ENCODE measurements at regions not wholly inside any gene's neighbourhood (a gene's known extent, or its start where the extent isn't known, plus 50 kb on each side); places are given as distances from the start of the nearest gene placed in this dataset.
"Not testable (repeated sequence)": the region's sequence is repeated elsewhere in the genome, so short reads cannot be mapped to it uniquely, and the experiment has no call there.

- Mint-ChIP-seq H3K27ac (peak overlapping the region; percentile 88), H3K4me3 (peak overlapping the region; percentile 57), H3K4me1 (peaks cover 56% of the 10 kb centered on the region), H3K36me3 (ENCODE audit: low read depth) (peaks cover 4% of the 10 kb centered on the region), H3K9me3 (peaks cover 4% of the 10 kb centered on the region), H3K27me3 (ENCODE audit: low read depth, poor library complexity) (peaks cover 8% of the 10 kb centered on the region)
- peak; percentile 77 for DNase-seq
- peak; percentile 49 for TF ChIP-seq CTCF (IDR thresholded peaks at IDR 0.05)
These were observed 96.7 kb downstream of the ASB1 start for GRCh38 chr2:238523158-238524110.

DNA sequence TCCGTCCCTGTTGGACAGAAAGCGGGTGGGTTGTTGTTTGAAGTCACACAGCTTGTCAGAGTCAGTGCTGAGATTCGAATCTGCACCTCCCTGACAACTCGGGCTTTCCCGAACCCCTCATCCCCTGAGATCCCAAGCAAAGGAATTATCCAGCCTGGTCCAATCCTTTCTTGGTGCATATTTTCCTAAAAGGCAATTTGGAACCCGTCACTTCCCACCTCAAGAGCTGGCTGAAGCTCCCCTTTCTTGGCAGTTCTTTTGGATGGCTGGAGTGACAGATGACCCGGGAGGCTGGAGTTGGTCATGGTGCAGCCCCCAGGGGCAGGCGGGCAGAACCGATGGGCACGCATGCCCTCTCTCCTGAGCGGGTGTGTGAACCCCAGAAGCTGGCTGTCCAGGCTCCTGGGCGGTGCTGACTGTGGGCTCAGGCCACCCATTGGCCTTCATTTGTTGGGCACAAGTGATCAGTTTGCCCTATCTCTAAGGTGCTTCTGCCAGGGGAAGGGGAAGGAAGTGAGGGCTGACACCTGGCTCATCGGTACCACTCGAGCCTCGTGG is 97.8 kb downstream of the ASB1 start:
- no peak for TF ChIP-seq CTCF (IDR thresholded peaks at IDR 0.05)
- Mint-ChIP-seq H3K36me3 (ENCODE audit: low read depth) (no peaks in the 10 kb centered on the region), H3K27ac (no peak overlapping the region), H3K9me3 (peaks cover 3% of the 10 kb centered on the region), H3K4me3 (no peak overlapping the region), H3K4me1 (peaks cover 64% of the 10 kb centered on the region), H3K27me3 (ENCODE audit: low read depth, poor library complexity) (peaks cover 8% of the 10 kb centered on the region)
- DNase-seq: no peak

DNA sequence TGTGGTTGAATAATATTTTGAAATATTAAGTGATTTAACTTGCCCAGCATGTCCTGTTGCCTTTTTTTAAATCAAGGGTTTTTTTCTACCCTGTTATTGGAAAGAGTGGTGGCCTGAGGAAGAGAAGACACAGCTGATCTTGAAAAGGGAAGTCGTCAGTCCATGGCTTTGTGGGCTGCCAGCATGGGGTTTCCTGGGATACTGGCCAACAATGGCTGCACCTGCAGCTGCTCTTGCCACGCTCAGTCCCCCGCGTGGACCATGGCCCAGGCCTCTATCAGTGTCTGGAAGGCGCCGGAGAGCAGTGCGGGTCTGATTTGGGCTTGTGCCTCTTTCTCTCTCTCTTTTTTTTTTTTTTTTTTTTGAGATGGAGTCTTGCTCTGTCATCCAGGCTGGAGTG is 99.3 kb downstream of the ASB1 start:
- H3K9me3 Mint-ChIP-seq: peaks cover 16% of the 10 kb centered on the region
- peaks cover 77% of the 10 kb centered on the region for H3K4me1 Mint-ChIP-seq
- no peak overlapping the region for H3K27ac Mint-ChIP-seq
- H3K4me3 Mint-ChIP-seq: no peak overlapping the region
- H3K36me3 Mint-ChIP-seq (ENCODE audit: low read depth): peaks cover 9% of the 10 kb centered on the region
- H3K27me3 Mint-ChIP-seq (ENCODE audit: low read depth, poor library complexity): peaks cover 8% of the 10 kb centered on the region
- TF ChIP-seq CTCF (IDR thresholded peaks at IDR 0.05): no peak
- DNase-seq: no peak

DNA sequence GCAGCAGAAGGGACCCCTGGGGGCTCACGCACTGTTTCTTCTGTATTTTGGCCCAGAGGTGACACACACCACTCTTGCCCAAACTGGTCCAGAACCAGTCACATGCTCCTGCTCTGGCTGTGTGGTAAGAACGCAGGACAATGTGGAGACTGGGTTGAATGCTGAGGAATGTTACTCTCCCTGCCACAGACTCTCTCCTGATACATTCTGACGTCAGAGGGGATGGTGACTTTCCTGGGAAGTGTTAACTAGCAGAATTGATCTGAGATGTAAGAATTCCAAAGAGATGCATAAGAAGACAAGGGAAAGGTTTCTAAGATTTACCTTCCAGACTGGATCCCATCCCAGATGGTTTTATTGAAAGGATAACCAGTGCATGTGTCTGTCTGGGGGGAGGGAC is 100.8 kb downstream of the ASB1 start:
- no peak overlapping the region for H3K27ac Mint-ChIP-seq
- peaks cover 69% of the 10 kb centered on the region for H3K4me1 Mint-ChIP-seq
- H3K4me3 Mint-ChIP-seq: no peak overlapping the region
- no peak for TF ChIP-seq CTCF (IDR thresholded peaks at IDR 0.05)
- peaks cover 24% of the 10 kb centered on the region for H3K36me3 Mint-ChIP-seq (ENCODE audit: low read depth)
- peaks cover 8% of the 10 kb centered on the region for H3K27me3 Mint-ChIP-seq (ENCODE audit: low read depth, poor library complexity)
- H3K9me3 Mint-ChIP-seq: peaks cover 32% of the 10 kb centered on the region
- no peak for DNase-seq

DNA sequence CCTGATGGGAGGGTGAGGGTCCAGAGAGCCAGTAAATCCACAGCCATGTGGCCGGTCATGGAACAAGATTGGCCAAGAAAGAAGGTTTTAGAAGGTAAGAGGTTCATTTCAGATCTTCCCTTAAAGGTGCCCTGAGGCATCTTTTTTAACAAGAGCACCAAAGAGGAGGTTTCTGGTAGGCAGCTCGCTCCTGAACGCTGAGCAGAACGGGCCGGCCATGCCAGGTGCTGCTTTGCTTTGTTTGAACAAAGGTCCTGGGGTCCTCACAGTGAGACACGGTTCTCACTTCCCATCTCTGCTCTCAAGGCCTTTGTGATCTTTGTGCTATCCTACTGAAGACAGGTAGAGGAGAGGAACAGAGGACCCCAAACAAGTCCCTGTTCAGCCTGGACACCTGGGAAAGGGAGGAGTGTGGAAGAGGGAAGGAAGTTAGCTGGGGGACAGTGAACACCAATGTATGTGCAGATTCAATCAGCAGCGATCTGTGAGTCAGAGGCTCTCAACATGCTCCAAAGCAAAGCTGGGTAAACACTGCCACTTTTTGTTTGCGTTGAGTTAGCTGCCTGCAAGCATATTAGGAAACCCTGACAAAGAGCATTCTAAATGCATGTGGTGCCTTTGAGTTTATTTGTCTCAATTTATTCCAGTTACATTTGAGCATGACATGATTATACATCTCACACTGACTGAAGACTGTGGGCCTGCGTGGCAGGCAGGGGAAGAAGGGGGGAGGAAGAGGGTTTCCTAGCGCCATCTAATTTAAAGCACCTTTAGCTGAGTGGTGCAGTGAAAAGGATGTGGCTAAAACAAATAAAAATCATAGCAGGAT is 102.4 kb downstream of the ASB1 start:
- H3K36me3 Mint-ChIP-seq (ENCODE audit: low read depth): peaks cover 40% of the 10 kb centered on the region
- peaks cover 53% of the 10 kb centered on the region for H3K4me1 Mint-ChIP-seq
- peaks cover 8% of the 10 kb centered on the region for H3K27me3 Mint-ChIP-seq (ENCODE audit: low read depth, poor library complexity)
- H3K27ac Mint-ChIP-seq: peak overlapping the region; percentile 20
- no peak for TF ChIP-seq CTCF (IDR thresholded peaks at IDR 0.05)
- no peak for DNase-seq
- peaks cover 46% of the 10 kb centered on the region for H3K9me3 Mint-ChIP-seq
- no peak overlapping the region for H3K4me3 Mint-ChIP-seq

- H3K4me3 Mint-ChIP-seq; H3K27ac Mint-ChIP-seq; H3K27me3 Mint-ChIP-seq (ENCODE audit: low read depth, poor library complexity); DNase-seq: not testable (repeated sequence)
- peaks cover 36% of the 10 kb centered on the region for H3K4me1 Mint-ChIP-seq
- peaks cover 59% of the 10 kb centered on the region for H3K9me3 Mint-ChIP-seq
- H3K36me3 Mint-ChIP-seq (ENCODE audit: low read depth): peaks cover 47% of the 10 kb centered on the region
These were observed 104.4 kb downstream of the ASB1 start for GRCh38 chr2:238531017-238531645.

DNA sequence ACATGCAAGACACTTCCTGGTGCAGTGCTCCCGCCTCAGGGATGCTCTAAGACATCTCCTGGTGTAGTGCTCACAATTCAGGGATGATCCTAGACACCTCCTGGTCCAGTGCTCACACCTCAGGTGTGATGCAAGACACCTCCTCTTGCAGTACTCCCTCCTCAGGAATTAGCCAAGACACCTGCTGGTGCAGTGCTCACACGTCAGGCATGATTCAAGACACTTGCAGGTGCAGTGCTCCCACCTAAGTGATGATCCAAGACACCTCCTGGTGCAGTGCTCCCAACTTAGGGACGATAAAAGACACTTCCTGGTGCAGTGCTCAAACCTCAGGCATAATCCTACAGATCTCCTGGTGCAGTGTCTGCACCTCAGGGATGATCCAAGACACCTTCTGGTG is 117.0 kb downstream of the ASB1 start:
- peaks cover 80% of the 10 kb centered on the region for H3K9me3 Mint-ChIP-seq
- peaks cover 12% of the 10 kb centered on the region for H3K27me3 Mint-ChIP-seq (ENCODE audit: low read depth, poor library complexity)
- H3K4me1 Mint-ChIP-seq, DNase-seq, H3K27ac Mint-ChIP-seq, H3K4me3 Mint-ChIP-seq: not testable (repeated sequence)
- H3K36me3 Mint-ChIP-seq (ENCODE audit: low read depth): peaks cover 60% of the 10 kb centered on the region
